NCI-H128 (cell line): ENCODE measurements at regions not wholly inside any gene's neighbourhood (a gene's known extent, or its start where the extent isn't known, plus 50 kb on each side); places are given as distances from the start of the nearest gene placed in this dataset.

Experiments used
- DNase-seq: peaks from one replicate; lab custom pipeline; 2025; ENCODE audit not compliant: unreplicated experiment; lab: John Stamatoyannopoulos, UW

DNA sequence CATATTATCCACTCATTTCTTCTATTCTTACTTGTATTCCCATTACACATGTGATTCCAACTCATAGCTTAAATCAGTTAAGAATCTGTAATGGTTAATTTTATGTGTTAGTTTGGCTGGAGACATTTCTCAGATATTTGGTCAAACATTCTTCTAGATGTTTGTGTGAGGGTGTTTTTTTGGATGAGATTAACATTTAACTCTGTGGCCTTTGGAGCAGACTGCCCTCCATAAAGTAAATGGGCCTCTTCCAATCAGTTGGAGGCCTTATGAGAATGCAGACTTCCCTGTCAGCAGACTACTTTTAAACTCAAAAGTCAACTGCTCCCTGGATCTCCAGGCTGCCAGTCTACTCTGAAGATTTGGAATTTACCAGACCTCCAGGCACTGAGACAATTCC lies 976.8 kb upstream of the ACVR2A start:
- no peak for DNase-seq

DNA sequence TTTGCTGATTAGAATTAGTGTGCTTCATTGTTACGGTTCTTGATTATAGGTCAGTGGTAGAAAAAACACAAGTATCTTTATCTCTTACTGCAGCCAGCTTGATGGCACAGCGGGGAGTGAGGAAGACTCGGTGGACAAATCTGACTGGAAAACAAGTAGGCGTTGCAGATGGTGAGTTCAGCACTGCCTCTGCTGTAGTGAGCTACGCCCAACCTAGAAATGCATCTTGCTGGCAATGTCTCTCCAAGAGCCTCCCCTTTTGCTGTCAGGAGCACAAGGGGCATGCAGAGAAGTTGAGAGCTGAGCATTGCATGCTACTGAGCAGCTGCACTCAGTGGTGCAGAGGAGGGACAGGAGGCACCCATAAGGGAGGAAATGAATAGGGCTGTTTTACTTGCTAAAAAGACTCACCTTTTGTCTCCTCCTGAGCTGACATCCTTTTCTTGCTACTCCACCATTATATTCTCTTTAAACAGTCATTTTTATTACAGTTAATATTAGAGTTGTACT lies 977.3 kb upstream of the ACVR2A start:
- DNase-seq, result no peak

DNA sequence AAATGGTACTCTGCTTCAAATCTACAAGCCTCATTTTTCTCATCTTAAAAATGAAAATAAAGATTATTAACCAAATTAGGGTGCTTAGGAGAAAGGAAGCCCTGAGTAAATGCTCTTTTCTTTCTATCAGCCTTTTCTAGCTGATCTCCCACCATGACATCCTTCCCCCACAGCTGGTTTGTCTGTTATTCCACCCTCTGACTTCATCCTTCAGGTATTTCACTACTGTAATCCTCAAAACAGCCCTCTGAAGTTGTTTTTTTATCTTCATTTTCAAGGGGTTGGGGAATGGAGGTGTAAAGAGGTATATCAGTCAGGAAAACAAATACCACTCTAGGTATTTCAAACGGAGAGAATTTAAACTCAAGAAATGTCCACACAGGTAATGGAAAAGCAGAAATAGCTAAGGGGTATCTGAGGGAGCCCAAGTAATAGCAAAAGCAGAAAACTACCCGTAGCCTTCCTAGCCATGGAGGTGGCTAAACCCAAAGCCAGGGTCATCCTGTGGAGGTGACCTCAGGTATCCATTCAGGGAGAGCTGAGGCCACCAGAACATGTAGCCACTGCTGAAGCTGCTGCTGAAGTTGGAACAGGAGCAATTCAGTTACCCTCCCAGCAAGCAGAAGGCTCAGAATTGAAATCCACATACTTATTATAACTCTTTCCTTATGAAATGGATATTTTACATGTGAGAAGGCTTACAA lies 990.9 kb upstream of the ACVR2A start:
- no peak for DNase-seq

DNA sequence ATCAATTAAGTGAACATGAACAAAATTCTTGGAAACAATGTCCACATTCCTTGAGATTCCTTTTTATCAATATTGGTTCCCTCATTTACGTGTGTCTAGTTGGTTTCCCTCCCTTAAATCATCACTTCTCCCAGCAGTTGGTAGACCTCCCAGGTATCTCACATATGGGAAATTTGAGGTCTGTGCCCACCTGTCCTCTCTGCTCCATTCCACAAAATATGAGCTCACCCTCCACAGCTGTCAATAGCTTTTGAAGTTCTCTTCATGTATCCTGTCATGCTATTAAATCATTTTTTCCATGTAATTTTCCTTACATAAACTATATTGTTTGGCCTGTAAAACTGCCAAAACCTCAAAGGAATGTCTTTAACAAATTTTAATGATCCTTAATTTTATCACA lies 992.2 kb upstream of the ACVR2A start:
- DNase-seq, result no peak

DNA sequence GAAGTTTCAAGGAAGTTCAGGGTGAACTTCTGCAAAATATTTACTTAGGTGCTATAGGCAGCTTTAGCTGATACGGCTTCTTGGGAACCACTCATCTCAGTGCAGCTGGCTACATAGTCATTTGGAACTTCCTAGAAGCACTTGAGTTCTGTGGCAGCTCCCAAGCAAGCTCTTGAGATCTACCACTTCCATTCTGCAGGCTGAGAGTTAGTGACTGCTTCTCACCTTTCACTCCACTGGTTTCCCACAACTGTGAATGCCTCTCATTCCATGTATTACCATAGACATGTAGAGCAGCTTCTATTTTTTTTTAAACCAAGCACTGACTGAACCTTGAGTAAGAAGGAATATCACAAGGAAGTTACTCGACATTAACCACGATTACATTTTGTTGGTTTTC lies 994.1 kb upstream of the ACVR2A start:
- no peak for DNase-seq

DNA sequence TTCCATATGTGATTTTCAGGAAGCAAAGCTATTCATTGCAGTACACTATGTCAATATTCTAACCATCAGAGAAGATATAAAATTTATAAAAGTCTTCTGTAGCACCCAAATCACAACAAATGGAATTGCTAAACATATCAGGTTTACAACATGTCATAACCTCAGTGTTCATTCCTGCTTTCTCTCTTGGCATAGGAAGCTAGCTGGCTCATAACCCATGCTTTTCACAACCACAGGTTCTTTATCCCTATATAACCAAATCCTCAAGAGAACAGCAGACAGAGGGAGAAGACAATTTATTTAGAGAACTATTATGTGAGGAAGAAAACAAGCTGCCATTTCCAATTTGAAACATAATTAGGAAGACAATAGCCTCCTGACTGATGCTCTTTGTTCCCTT lies 997.0 kb upstream of the ACVR2A start:
- DNase-seq, result no peak

DNA sequence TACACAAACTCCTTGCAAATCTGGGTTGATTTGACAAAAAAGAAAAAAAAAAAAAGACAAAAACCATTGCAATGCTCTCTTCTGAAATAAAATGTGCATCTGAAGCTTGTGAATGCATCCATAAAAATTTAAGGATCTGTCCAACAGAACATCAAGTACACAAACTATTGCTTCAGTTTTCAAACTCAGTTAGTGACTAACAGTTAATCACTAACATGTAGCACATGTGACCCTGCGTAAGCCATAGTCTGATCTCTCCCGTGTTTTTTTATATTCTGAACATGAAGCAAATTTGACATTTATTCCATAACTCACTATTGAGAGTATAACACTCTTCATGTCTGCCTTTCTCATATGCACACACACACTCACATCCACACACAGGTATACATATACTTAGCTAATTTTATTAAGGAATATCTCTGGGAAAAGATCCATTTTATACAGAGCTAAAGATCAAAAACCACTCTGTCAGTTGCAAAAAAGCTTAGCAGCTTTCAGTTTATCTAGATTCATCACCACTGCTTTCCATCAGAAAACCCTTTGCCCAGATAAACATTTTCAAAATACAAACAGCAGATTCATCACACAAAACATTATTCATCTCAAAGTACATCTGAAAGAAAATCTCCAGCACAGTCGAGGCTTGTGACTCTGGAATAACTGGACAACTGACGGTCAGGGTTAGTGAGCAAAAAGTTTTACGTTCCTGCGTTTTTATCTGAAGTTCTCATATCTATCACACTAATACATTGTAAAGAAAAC lies 1000.4 kb upstream of the ACVR2A start:
- DNase-seq, result no peak

DNA sequence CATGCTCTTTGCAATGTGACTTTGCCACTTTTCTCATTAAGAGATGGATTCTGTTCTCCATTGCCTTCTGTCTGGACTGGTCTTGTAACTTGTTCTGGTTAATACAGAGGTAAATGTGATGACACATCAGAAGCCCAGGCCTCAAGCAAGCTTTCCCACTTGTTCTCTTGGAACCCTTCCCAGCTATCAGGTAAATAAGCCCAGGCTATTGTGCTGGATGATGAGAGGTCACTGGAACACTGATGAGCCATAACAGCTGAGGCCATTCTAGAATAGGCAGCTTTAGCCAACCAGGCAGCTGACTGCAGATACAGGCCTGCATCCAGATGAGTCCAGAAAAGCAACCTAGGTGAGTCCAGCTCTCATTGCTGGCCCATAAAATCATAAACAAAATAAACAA lies 1007.0 kb upstream of the ACVR2A start:
- DNase-seq, result no peak

DNA sequence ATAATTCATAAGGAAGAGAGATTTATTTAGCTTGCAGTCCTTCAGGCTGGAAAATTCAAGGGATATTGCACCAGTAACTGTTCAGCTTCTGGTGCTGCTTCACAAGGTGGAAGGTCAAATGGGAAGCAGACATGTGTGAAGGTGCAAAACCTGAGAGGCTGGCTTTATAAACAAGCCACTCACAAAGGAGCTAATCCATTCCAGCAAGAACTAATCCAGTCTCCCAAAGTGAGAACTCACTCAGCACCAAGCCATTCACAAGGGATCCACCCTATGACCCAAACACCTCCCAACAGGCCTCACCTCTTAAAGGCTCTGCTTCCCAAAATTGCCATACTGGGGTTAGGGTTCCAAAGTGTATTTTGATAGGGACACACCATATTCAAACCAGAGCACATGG lies 1018.4 kb upstream of the ACVR2A start:
- DNase-seq, result no peak

DNA sequence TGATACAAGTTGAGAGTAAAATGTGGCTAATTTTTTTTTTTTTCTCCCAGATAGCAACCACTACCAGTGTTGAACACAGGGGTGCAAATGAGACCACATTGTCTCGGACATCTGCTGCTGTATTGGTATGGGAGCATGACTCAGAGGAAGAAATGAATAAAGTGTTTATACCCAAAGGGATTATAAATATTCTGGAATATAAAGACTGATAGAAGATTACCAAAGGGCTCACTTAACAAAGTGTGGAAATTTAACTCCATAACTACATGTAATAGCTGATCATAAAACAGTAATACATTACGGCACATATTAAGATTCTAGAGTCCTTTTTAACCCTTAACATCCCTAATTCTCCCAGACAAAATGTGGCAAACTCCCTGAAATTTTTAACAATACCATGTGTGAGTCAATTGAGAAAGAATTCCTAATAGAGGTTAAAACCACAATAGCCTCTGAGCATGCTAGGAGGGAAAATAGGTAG lies 1023.0 kb upstream of the ACVR2A start:
- DNase-seq, result no peak

DNA sequence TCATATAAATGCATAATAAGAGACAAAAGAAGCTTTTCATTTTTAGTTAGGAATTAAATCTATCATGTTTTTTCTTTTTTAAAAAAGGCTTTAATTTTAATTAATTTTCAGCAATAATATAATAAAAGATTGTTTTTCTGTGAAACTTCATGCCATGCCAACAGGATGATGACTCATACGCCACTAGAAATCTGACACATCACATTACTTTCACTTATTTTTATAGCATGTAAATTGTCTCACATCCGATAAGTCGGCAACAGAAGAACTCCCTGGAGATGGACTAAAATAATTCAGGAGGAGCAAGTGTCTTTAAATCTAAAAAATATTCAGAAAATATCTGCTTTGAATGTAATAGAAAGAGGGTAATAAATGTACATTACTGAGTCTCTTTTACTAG lies 1024.2 kb upstream of the ACVR2A start:
- DNase-seq, result no peak

DNA sequence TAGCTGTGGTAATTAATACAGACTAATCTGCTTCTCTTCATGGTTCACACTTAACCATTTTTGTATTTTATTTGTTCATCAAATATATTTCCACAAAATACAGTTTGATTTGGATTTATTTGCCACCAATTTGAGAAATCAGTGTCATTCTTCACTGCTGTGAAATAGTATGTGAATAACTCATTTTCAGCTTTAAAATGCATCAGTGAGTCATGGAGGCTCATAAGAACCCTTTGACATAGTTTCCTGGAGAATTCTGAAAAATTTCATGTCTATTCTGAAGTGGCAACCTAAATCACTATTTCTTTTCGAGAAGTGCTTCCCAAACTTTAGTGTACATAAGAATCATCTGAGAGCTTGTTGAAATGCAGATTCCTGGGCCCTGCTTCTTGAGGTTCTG lies 1026.7 kb upstream of the ACVR2A start:
- DNase-seq, result no peak

DNA sequence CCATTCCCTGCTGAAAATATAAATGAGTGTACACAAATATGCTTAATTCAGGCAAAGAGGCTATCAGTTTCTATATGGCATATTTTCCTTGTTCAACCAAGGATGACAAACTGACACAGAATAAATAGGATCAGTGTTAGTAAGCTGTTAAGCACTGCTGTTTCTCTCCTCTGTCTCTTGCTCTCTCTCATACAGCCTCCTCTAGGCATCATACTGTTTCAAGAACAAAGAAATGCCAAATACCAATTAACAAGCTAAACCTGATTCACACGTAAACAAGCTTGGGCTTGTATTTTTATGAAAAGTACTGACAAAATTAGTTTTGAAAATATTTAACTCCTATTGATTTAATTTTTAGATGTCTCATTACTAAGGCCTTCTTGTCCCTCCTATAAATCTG lies 1027.2 kb upstream of the ACVR2A start:
- no peak for DNase-seq

DNA sequence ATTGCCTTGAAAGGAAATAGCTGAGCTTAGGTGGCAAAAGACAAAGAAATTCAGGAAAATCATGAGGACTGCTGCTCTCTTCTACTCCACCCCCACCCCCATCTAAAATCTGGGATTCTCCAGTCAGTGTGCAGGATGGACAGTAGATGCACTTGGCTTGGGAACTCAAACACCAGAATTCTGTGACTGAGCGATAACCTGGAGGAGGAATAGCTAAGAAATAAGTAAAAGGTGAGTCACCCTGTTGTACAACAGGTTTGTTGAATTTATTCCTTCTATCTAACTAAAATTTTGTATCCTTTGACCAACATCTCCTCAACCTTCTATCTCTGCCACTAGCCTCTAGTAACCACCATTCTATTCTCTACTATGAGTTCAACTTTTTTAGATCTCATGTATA lies 1029.9 kb upstream of the ACVR2A start:
- no peak for DNase-seq

DNA sequence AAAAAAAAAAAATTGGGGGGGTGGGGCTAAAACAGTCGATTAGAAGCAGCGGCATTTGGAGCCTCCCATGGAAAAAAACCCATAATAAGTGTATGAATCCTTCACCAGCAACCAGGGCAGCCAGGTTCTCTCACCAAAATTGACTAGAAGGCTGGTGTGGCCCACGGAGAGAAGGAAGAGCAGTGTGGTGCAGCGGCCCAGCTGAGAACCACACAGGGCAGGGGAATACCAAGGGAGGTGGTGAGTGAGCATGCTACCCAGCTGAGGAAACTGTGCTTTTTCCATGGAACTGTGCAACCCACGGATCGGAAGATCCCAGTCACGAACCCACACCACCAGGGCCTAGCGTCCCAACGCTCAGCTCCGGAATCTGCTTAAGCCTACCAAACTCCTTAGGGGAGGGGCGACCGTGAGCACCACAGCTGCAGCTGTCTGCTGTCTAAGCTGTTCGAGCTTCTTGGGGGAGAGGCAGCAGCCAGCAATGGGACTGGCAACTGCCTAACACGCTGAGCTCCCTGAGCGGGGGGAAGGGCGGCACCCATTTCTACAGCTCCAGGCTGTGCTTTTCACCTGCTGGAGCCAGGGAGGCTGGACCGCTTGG lies 1037.2 kb upstream of the ACVR2A start:
- DNase-seq, result no peak

DNA sequence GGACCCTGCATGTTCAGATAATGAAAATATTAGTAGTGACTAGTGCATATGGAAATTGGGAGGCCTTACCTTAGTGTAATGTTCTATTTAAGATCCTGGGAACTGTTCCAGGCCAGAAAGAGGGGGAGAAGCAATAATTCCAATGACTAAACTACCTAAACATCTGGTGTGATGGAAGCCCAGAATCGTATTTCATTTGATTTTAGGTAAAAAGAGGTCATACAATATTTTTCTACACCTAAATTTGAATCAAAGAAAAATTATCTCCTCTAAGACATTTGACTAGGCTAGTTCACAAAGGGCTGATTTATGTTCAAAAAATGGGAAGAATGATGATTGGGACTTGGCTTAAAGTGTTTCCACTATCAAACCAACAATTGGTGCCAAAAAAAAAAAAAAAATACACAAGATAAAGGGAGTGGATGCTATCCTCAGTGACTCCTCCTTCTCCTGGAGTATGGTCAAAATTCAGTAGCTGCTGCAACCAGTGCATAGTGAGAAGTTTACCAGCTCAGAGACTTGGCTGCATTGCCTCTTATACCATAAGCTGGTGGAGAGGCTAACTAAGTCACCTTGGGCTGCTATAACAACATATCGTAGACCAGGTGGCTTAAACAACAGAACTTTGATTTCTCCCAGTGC lies 1038.3 kb upstream of the ACVR2A start:
- no peak for DNase-seq

DNA sequence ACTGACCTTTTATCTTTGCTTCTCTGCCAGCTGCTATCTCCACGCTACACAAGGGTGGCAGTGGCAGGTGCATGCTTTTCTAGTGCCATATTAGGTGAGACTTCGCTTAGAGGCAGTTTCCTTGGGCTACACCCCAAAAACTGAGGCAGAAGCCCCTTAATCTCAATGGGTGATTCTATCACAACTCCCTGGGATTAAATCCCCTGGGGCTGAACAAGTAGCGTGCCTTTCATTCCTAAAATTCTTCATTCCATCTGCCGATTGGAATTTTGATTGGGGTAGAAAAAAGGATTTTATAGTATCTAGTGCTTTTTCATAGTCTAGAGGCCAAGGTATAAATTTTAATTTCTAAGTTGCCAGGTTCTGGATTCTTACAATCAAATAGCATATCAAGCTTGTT lies 1040.5 kb upstream of the ACVR2A start:
- no peak for DNase-seq

DNA sequence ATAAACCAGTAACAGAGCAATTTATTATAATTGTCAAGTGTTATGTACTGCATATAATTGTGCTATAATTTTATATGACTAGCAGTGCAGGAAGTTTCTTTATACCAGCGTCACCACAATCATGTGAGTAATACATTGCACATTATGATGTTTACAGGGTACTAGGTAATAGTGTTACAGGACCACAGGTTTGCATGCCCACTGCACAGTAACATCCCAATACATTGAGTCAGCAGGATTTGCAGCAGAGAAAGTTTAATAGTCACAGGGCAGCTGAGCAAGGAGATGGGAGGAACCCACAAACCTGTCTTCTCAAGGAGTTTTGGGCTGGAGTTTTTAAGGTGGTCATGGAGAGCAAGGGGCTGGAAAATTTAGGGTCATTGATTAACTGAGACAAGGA lies 1042.9 kb upstream of the ACVR2A start:
- no peak for DNase-seq

DNA sequence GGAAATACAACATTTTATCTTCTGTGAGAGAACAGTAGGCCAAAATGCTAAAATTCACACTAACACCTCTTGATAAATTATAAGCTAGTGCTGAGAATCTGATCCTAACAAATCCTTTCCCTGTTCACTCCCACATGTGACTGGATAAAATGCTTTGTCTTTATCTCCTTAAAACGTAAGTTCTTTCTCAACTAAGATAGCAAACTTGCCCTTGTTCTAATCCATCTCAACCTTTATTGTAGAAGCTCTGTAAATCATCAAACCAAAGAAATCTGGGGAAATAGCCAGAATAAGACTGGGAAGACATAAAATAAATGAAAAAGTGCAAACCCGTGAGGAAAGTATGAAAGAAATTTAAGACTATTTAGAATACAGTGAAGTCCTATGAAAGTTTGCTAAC lies 1058.4 kb upstream of the ACVR2A start:
- DNase-seq, result no peak

DNA sequence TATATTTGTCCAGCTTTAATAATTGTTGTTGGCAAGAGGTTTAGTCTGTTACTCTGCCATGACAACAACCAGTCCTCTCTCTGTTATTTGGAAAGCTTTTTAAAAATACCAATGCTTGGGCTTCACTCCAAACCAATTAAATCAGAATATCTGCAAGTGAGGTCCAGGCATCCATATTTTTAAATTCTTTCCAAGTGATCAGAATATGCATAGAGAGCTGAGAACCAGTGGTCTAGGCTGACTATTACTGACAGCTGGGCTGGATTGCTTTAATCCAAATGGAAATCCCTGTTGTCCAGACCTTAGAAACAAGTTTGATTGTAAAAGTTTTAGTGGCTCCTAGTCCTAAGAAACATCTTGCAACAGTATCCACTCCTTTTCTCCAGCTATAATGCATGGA lies 1059.7 kb upstream of the ACVR2A start:
- no peak for DNase-seq

DNA sequence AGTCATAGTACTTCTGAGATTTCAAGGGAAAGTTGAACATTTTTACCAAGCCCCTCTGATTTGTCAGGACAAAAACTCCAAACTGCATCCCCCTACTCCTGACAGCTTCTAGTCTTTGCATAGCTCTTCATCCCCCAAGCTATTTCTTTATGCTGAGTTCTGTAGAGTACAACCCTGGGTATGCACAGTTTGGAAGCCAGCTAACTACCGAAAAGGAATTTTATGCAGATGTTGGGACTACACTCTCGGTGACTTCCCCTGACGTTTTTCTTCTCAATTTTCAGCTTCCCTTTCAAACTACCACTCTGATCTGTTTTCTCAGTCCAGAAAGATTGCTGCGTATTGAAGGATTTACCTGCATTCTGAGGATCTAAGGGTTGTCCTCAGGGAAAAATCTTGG lies 1060.2 kb upstream of the ACVR2A start:
- DNase-seq, result no peak

DNA sequence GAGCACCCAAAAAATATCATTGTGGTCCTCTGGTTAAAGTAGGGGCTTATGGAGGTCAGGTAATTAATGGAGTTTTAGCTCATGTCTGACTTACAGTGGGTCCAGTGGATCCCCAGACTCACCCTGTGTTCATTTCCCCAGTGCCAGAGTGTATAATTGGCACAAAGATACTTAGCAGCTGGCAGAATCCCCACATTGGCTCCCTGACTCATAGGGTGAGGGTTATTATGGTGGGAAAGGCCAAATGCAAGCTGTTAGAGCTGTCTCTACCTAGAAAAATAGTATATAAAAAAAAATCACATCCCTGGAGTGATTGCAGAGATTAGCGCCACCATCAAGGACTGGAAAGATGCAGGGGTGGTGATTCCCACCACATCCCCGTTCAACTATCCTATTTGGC lies 1067.6 kb upstream of the ACVR2A start:
- no peak for DNase-seq
